CD14-positive monocyte (primary cell): ENCODE measurements at regions not wholly inside any gene's neighbourhood (a gene's known extent, or its start where the extent isn't known, plus 50 kb on each side); places are given as distances from the start of the nearest gene placed in this dataset.

Experiments
- DNase-seq, 3 donors: peaks; one replicate each; pipeline ENCODE4 v3.0.0-alpha.2; 2011 to 2022
- H2AFZ ChIP-seq: 2 replicates; pipeline ENCODE4 v1.6.0; 2012; ENCODE audit warnings: mild to moderate bottlenecking, low read depth, low read length, inconsistent platforms; ENCODE audit not compliant: insufficient read depth, poor library complexity, severe bottlenecking
- H3K27ac ChIP-seq, 2 donors: 1 replicate in 1 of 2; 2 replicates in 1 of 2; pipeline ENCODE4 v1.5.1; 2012 to 2013; ENCODE audit warnings: low read length in 2 of 2, control low read depth in 1 of 2, inconsistent platforms in 1 of 2, low read depth in 1 of 2, mild to moderate bottlenecking in 1 of 2
- H3K27me3 ChIP-seq, 2 donors: one replicate each; pipeline versions ENCODE4 v1.6.0 to v1.6.1; 2011 to 2013; ENCODE audit warnings: low read length in 2 of 2; ENCODE audit not compliant: control insufficient read depth in 2 of 2, insufficient read depth in 2 of 2
- H3K36me3 ChIP-seq, 2 donors: replicated peaks in 1 of 2; 1 replicate in 1 of 2; 2 replicates in 1 of 2; pipeline versions ENCODE4 v1.5.1 to v1.6.1; 2012 to 2013; ENCODE audit warnings: low read length in 2 of 2, control low read depth in 1 of 2, inconsistent platforms in 1 of 2, mild to moderate bottlenecking in 1 of 2; ENCODE audit not compliant: insufficient read depth in 2 of 2, control insufficient read depth in 1 of 2
- H3K4me1 ChIP-seq, 2 donors: 1 replicate in 1 of 2; 2 replicates in 1 of 2; pipeline versions ENCODE4 v1.5.1 to v1.6.1; 2012 to 2013; ENCODE audit warnings: low read length in 2 of 2, control low read depth in 1 of 2, inconsistent platforms in 1 of 2, mild to moderate bottlenecking in 1 of 2, moderate library complexity in 1 of 2; ENCODE audit not compliant: insufficient read depth in 2 of 2, control insufficient read depth in 1 of 2
- H3K4me2 ChIP-seq: replicated peaks from 2 replicates; pipeline ENCODE3; 2012; ENCODE audit warnings: low read length, moderate library complexity, mild to moderate bottlenecking; ENCODE audit not compliant: poor library complexity, severe bottlenecking; ENCODE audit errors: extremely low read depth
- H3K4me3 ChIP-seq, 3 experiments: fragments of 200-600 bp in 1 of 3; sonication (generic) in 1 of 3; replicated peaks in 1 of 3; 1 replicate in 2 of 3; 2 replicates in 1 of 3; pipeline ENCODE4 v1.5.1; 2011 to 2013; ENCODE audit warnings: low read length in 3 of 3, mild to moderate bottlenecking in 3 of 3, control low read depth in 2 of 3, low read depth in 2 of 3, inconsistent platforms in 1 of 3, moderate library complexity in 1 of 3
- H3K79me2 ChIP-seq: 2 replicates; pipeline ENCODE4 v1.6.0; 2012; ENCODE audit warnings: mild to moderate bottlenecking, control low read depth, inconsistent platforms, low read length, moderate library complexity; ENCODE audit not compliant: insufficient read depth
- H3K9ac ChIP-seq: 2 replicates; pipeline ENCODE4 v1.6.0; 2017; ENCODE audit warnings: low read length, mild to moderate bottlenecking; ENCODE audit not compliant: insufficient read depth, poor library complexity, severe bottlenecking
- H3K9me3 ChIP-seq, 2 donors: replicated peaks in 1 of 2; 1 replicate in 1 of 2; 2 replicates in 1 of 2; pipeline versions ENCODE4 v1.5.1 to v1.6.1; 2012 to 2013; ENCODE audit warnings: low read length in 2 of 2, control low read depth in 1 of 2; ENCODE audit not compliant: control insufficient read depth in 1 of 2, insufficient read depth in 1 of 2
- H4K20me1 ChIP-seq: 2 replicates; pipeline ENCODE4 v1.6.0; 2012; ENCODE audit warnings: mild to moderate bottlenecking, low read length, control low read depth, moderate library complexity; ENCODE audit not compliant: insufficient read depth
- H3K27ac Mint-ChIP-seq, 7 donors: one replicate each; pipeline ENCODE4 v1.8.0; 2020; ENCODE audit warnings: mild to moderate bottlenecking in 7 of 7, mixed read lengths in 7 of 7, moderate library complexity in 6 of 7, inconsistent platforms in 2 of 7
- H3K27me3 Mint-ChIP-seq, 3 donors: one replicate each; pipeline ENCODE4 v1.8.0; 2021 to 2022; ENCODE audit warnings: low read depth in 3 of 3, mild to moderate bottlenecking in 3 of 3, mixed read lengths in 3 of 3, moderate library complexity in 3 of 3, inconsistent platforms in 1 of 3
- H3K36me3 Mint-ChIP-seq, 2 donors: one replicate each; pipeline ENCODE4 v1.8.0; 2020; ENCODE audit warnings: mixed read lengths in 2 of 2, inconsistent platforms in 1 of 2, mild to moderate bottlenecking in 1 of 2
- H3K4me1 Mint-ChIP-seq: one replicate; pipeline ENCODE4 v1.8.0; 2020; ENCODE audit warnings: mild to moderate bottlenecking, mixed read lengths
- H3K4me3 Mint-ChIP-seq, 2 donors: one replicate each; pipeline ENCODE4 v1.8.0; 2020; ENCODE audit warnings: mild to moderate bottlenecking in 2 of 2, mixed read lengths in 2 of 2, moderate library complexity in 1 of 2
- H3K9me3 Mint-ChIP-seq, 7 donors: one replicate each; pipeline ENCODE4 v1.8.0; 2020 to 2022; ENCODE audit warnings: mixed read lengths in 7 of 7, mild to moderate bottlenecking in 6 of 7, moderate library complexity in 6 of 7, inconsistent platforms in 2 of 7
- CTCF ChIP-seq: fragments of 200-600 bp; IDR thresholded peaks from one replicate; pipeline ENCODE4 v1.8.0; 2022; ENCODE audit warnings: antibody characterized with exemption, mild to moderate bottlenecking
- WGBS: methylation state at CpG from one replicate; pipeline ENCODE4 v1.1.5; 2013; ENCODE audit warnings: missing lambda C conversion rate; ENCODE audit not compliant: insufficient coverage; 5-methylcytosine and 5-hydroxymethylcytosine counted together
- intact Hi-C, 2 donors: fragments of 100-400 bp; cut with micrococcal nuclease; formaldehyde crosslinking; loops; one replicate each; pipeline versions ENCODE4 v1.15.0 to v1.15.1; 2023

- no peaks in the 10 kb centered on the region for H4K20me1 ChIP-seq
- Mint-ChIP-seq H3K4me1 (no peaks in the 10 kb centered on the region), H3K4me3 (no peak overlapping the region), H3K27ac (no peak overlapping the region), H3K9me3 (peaks cover 0 to 3% (median 0%) of the 10 kb centered on the region in 7 donors), H3K27me3 (no peaks in the 10 kb centered on the region), H3K36me3 (no peaks in the 10 kb centered on the region)
- no peak for DNase-seq
- H3K9ac ChIP-seq = no peak overlapping the region
- no CpG with 5 or more reads among the region's 2 CpGs for WGBS
- H3K36me3 ChIP-seq = no peaks in the 10 kb centered on the region
- no peak overlapping the region for H3K4me2 ChIP-seq
- no peaks in the 10 kb centered on the region for H3K4me1 ChIP-seq
- H2AFZ ChIP-seq = no peak overlapping the region
- no peaks in the 10 kb centered on the region for H3K79me2 ChIP-seq
- H3K27ac ChIP-seq = no peak overlapping the region
- intact Hi-C loops = no loop called here
- no peak for TF ChIP-seq CTCF
- no peak overlapping the region for H3K4me3 ChIP-seq
- no peaks in the 10 kb centered on the region for H3K27me3 ChIP-seq
- H3K9me3 ChIP-seq = peaks cover 0 to 4% of the 10 kb centered on the region in 2 donors
These were observed 210.3 kb downstream of the GPAM start for GRCh38 chr10:111973306-111973705.

- Mint-ChIP-seq H3K36me3 (no peaks in the 10 kb centered on the region), H3K27ac (no peak overlapping the region), H3K27me3 (no peaks in the 10 kb centered on the region), H3K4me3 (no peak overlapping the region), H3K9me3 (peaks cover 0 to 3% (median under 1%) of the 10 kb centered on the region in 7 donors), H3K4me1 (no peaks in the 10 kb centered on the region)
- H3K4me2 ChIP-seq = no peak overlapping the region
- no peak for TF ChIP-seq CTCF
- H3K27ac ChIP-seq = no peak overlapping the region
- no peaks in the 10 kb centered on the region for H3K27me3 ChIP-seq
- no peaks in the 10 kb centered on the region for H3K36me3 ChIP-seq
- no peaks in the 10 kb centered on the region for H4K20me1 ChIP-seq
- peaks cover 0 to 4% of the 10 kb centered on the region in 2 donors for H3K9me3 ChIP-seq
- WGBS = no CpG with 5 or more reads among the region's 1 CpG
- H3K4me3 ChIP-seq = no peak overlapping the region
- H3K9ac ChIP-seq = no peak overlapping the region
- DNase-seq = no peak
- intact Hi-C loops = no loop called here
- no peaks in the 10 kb centered on the region for H3K79me2 ChIP-seq
- no peaks in the 10 kb centered on the region for H3K4me1 ChIP-seq
- H2AFZ ChIP-seq = no peak overlapping the region
These were observed 209.7 kb downstream of the GPAM start for GRCh38 chr10:111973826-111974225.
